GM10266 (cell line): ENCODE measurements at regions not wholly inside any gene's neighbourhood (a gene's known extent, or its start where the extent isn't known, plus 50 kb on each side); places are given as distances from the start of the nearest gene placed in this dataset.

Experiments
- DNase-seq: peaks from one replicate; pipeline ENCODE4 v3.0.0; 2012; ENCODE audit errors: extremely low spot score
- TF ChIP-seq, protein P1 (sequence below): IDR thresholded peaks from 2 replicates; pipeline ENCODE4 v1.5.1; 2012; ENCODE audit warnings: mild to moderate bottlenecking, low read depth; ENCODE audit not compliant: control insufficient read depth, insufficient read depth; ENCODE audit errors: missing control alignments

GRCh38 chr13:106377341-106377740, 158.1 kb downstream of the EFNB2 start:
- DNase-seq: no peak
- TF ChIP-seq, protein P1, sequence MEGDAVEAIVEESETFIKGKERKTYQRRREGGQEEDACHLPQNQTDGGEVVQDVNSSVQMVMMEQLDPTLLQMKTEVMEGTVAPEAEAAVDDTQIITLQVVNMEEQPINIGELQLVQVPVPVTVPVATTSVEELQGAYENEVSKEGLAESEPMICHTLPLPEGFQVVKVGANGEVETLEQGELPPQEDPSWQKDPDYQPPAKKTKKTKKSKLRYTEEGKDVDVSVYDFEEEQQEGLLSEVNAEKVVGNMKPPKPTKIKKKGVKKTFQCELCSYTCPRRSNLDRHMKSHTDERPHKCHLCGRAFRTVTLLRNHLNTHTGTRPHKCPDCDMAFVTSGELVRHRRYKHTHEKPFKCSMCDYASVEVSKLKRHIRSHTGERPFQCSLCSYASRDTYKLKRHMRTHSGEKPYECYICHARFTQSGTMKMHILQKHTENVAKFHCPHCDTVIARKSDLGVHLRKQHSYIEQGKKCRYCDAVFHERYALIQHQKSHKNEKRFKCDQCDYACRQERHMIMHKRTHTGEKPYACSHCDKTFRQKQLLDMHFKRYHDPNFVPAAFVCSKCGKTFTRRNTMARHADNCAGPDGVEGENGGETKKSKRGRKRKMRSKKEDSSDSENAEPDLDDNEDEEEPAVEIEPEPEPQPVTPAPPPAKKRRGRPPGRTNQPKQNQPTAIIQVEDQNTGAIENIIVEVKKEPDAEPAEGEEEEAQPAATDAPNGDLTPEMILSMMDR: no peak

DNA sequence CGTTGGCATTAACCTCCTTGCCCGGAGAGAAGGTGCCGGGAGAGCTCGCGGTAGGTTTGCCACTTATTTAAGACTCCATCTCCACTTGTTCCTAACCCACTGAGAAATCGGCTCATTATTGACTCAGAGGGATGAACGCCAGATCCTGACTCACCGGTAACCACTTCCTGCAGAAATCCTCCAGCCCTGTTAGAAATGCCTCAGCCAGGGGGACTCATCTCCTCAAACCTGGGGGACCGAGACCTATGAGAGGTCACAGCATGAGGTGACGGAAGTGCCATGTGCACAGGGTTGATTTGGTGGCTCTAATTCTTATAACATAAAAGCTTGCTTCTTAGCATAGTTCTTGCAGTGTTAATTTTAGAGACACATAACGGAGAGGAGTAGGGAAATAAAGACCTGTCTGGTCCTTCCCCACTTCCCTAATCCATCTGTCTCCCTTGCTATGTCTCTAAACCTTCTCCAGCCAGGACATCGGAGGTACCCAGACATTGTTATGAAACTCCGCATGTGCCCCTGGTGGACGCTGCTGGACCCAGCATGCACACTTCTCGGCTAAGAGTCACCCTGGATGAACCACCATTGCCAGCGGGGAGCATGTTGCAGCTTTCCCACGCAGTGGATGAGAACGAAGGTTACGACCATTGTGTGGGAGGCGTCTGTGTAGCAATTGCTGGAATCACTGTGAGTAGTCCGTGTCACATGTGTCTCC, 158.9 kb downstream of the EFNB2 start:
- no peak for DNase-seq

GRCh38 chr13:106375085-106375484, 160.4 kb downstream of the EFNB2 start:
- DNase-seq: no peak
- TF ChIP-seq, protein P1: no peak

More for the DNA sequence above, 158.9 kb downstream of the EFNB2 start:
- TF ChIP-seq, protein P1: no peak

DNA sequence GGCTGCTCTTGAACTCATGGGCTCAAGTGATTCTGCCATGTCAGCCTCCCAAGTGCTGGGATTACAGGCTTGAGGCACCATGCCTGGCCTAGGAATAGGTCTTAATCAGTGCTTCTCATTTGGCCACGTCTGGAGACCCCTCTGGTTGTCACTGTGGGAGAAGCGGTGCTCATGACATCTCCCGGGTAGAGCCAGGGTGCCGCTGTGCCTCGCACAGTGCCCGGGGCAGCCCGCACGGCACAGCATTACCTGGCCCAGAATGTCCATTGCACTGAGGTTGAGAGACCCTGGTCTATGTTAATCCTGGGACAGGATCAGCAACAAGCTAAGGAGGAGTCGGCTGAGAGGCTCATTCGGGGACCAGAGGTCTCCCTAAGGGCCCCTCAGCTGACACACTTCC, 160.8 kb downstream of the EFNB2 start:
- TF ChIP-seq, protein P1: no peak
- DNase-seq: no peak

DNA sequence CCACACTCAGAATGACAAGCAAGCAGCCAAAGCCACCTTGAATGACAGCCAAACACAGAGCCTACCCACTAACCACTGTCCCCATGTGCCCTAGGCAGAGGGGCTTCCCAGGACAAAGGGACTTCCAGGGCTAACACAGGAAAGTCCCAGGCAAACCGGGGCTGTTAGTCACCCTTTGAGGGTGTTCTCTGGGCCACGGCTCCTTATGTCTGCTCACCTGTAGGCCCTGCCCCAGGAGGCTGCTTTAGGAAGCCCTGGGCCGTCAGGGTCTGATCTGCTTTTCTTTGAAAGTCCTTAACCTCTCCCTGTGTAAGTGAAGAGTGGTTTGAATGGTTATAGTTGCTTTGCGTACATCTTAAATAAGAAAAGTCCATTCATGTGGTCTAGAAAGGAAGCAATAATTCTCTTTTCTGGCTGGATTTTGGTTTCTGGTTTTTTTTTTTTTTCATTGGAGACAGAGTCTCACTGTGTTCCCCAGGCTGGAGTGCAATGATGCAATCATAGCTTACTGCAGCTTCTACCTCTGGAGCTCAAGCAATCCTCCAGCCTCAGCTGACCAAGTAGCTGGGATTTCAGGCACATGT, 161.4 kb downstream of the EFNB2 start:
- peak; percentile 23 for DNase-seq
- TF ChIP-seq, protein P1: no peak

DNA sequence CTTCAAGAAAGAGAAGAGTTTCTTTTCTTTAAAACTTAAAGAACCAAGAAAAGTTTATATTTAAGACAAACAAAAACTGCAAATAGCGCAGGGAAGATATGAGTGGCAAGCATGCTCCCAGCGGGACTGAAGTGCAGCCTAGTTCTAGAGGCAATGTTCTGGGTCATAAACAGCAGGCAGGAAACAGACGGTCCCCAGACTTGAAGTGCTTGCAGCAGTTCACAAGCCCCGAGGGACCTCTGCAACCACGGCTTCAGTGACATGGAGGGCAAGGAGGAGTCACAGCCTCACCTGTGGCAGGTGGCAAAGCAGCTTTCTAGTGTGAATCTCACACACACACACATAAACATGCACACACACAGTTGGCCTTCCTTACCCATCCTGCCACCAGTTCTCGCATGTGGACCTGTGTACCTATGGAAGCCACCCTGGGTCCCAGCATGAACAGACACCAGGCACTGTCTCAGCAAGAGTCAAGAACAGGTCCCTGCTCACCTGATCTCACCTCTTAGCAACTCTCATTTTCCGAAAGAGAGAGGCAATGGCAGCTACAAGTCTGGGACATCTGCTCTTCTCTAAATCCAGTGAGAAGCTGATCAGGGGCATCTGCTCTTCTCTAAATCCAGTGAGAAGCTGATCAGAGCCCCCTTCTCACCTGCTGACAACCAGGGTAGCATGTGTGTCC, 162.0 kb downstream of the EFNB2 start:
- DNase-seq: no peak
- TF ChIP-seq, protein P1: no peak
